ENCODE measurements at regions not wholly inside any gene's neighbourhood (a gene's known extent, or its start where the extent isn't known, plus 50 kb on each side); places are given as distances from the start of the nearest gene placed in this dataset.
"Not testable (repeated sequence)": the region's sequence is repeated elsewhere in the genome, so short reads cannot be mapped to it uniquely, and the experiment has no call there.

- DNase-seq: no peak
Observed at GRCh38 chr4:34250562-34250961, 1993.8 kb downstream of the ARAP2 start.

DNA sequence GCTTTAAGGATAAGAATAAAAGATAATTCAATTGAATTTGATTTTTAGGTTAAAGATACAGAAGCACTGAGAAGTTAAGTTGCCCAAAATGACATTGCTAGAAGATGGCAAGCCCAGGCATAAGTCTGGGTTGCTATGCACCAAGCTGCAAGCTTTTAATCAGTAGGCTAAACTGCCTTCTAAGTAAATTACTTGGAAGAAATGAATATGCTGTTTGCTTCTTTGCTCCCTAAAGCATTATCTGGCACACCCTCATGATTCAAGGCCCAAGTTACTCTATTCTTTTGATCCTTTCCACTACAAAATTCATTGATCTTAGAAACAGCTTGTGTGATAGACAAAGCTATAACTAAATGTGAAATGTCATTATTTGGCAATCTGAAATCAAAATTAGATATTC is 1991.1 kb downstream of the ARAP2 start:
- DNase-seq: no peak

DNA sequence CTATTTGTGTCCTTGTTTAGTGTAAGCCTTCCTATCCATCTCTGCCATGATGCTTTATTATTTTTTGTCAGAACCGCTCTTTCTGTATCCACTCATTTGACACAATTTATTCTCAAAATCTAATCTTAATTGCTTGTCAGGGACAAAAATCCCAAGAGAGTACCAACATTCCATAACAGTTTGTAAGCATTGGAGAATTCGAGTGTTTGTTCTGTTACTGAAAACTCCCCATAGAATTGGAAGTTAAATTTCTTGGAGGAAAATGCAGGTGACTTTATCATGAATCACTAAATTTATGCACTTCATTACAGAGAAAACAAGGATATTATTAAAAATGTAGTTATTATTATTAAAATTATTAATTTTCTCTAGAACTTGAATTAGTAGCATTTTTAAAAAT is 1986.1 kb downstream of the ARAP2 start:
- no peak for DNase-seq

DNA sequence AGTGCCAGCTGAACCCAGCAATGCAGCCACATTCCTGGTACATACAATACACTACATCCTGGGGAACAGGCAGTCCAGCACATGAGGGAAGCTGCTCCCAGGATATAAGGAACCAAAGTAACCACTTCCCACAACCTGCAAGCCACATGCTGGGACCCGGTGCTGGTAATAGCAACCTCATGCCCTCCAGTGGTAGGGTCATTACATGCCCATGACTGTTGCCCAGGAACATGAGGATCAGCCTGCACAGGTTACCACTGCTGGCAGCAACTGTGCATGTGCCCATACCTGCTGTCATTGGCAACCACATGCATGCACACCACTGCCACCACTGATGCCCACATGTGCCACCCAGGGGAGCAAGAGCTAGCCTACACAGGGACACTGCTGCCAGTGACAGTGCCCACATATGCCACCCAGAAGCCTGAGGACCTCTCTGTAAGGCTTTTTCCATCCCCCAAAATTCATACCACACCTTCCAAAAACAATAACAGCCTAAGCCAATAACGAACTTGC is 1982.5 kb downstream of the ARAP2 start:
- no peak for DNase-seq

GRCh38 chr4:34269613-34270012 is 1974.7 kb downstream of the ARAP2 start:
- no peak for DNase-seq

- DNase-seq: no peak
Observed at GRCh38 chr4:34271479-34272355, 1972.6 kb downstream of the ARAP2 start.

GRCh38 chr4:34279011-34279410 is 1965.3 kb downstream of the ARAP2 start:
- no peak for DNase-seq

DNA sequence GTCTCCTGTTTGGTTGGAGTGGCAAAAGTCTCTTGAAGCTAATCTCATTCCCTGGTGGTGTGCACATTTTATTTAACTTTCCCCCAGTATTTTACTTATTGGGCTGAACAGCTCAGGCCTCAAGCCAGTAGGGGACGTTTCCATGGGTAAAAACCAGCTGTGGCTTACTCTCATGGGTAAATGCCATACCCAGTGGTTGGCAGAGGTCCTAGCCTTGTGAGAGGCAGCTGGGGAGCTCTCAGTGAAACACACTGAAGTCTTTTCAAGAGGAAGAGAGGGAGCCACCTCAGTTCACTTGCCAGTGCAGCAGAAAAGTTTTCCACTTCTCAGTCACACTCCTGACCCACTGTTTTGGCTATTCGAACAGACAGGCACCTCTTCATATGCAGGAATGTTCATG is 1964.2 kb downstream of the ARAP2 start:
- DNase-seq: no peak

- no peak for DNase-seq
Observed at GRCh38 chr4:34281826-34282225, 1962.5 kb downstream of the ARAP2 start.

GRCh38 chr4:34289489-34289888 is 1954.8 kb downstream of the ARAP2 start:
- no peak for DNase-seq

- DNase-seq: no peak
Observed at GRCh38 chr4:34289962-34290361, 1954.4 kb downstream of the ARAP2 start.

DNA sequence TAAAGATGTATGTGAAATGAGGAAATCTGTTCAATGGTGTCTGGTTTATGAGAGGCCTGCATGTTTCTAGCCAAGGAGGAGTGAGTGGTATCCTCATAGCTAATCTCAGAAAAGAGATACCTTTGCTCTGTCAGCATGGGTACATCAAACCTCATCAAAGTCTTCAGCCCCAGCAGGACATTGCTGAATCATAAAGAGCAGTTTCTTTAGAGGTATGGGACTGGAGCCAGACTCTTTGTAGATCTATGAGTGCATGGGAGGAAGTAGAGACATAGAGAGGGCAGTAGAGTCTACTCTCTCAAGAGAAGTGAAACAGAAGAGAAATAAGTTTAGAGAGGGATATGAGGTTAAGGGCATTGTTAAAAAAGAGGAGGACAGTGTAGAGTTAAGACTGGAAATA is 1950.9 kb downstream of the ARAP2 start:
- DNase-seq: no peak

DNA sequence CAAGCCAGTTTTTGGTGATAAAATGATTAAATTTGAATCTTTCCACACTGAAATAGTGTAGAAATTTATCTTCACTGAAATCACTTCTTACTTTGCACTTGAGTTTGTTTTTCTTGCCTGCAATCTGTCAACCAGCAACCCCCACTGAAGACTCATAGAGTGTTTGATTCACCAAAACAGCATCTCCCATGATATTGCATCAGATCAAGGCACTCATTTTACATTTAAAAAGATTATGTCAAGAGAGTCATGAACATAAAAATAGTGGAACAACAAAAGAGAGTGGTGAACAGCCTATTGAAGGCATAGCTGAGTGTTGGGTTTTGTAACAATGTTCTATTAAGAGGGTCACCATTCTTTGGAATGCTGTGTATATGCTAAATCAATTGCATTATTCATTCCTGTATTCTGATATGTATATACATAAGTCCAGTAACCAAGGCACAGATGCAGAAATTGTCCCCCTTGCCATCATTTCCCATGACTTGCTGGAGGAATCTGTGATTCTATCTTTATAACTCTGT is 1934.9 kb downstream of the ARAP2 start:
- DNase-seq: no peak

DNA sequence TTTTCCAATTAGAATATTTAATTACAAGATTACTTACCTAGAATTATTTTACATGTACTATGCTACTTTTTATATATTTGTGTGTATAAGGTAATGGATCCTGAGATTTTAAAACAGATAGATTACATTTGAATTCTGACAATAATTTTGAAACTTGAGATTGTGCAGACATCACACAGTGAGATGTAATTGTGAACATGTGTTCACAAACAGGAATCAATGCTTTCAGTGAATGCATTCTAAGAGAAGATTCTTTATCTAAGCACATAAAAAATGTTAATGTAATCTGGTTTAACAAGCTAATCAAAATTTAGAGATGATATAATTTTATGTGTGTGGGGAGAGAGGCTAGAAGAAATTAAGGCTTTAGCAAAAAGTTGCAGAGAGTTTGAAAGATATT is 1925.5 kb downstream of the ARAP2 start:
- no peak for DNase-seq

DNA sequence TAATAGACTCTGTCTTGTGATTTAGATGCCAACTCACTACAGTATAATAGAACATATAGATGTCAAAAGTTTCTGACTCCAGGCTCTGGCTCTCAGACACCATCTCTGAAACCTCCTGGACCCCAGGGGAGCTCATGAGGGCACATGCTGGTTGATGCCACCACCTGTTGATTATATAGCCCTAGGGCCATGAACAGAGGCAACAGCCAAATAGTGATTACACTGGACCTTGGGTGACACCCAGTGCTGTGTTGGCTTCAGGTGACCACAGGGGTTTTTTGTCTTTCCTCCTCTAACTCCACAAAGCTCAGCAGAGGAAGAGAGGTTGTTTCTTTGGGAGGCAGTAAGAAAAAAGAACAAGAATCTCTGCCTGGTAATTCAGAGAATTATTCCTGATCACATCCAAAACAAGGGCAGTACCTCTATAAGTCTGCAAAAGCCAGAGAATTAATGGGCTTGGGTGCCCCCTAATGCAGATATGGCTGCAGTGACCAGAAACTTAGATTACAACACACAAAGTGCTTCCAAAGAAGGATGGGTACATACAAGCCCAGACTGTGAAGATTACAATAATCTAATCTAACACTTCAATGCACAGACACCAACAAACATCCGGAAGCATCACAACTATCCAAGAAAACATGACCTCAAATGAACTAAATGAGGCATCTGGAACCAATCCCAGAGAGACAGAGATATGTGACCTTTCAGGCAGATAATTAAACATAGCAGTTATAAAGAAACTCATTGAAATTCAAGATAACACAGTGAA is 1920.6 kb downstream of the ARAP2 start:
- no peak for DNase-seq

- no peak for DNase-seq
Observed at GRCh38 chr4:34328939-34329338, 1915.4 kb downstream of the ARAP2 start.

- not testable (repeated sequence) for DNase-seq
Observed at GRCh38 chr4:34335156-34335555, 1909.2 kb downstream of the ARAP2 start.

DNA sequence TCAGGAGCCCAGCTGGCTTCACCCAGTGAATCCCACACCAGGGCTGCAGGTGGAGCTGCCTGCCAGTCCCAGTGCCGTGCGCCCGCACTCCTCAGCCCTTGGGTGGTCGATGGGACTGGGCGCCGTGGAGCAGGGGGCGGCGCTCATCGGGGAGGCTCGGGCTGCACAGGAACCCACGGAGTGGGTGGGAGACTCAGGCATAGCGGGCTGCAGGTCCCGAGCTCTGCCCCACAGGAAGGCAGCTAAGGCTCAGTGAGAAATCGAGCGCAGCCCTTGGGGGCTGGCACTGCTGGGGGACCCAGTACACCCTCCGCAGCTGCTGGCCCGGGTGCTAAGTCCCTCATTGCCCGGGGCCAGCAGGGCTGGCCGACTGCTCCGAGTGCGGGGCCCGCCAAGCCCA is 1908.8 kb downstream of the ARAP2 start:
- DNase-seq: not testable (repeated sequence)

DNA sequence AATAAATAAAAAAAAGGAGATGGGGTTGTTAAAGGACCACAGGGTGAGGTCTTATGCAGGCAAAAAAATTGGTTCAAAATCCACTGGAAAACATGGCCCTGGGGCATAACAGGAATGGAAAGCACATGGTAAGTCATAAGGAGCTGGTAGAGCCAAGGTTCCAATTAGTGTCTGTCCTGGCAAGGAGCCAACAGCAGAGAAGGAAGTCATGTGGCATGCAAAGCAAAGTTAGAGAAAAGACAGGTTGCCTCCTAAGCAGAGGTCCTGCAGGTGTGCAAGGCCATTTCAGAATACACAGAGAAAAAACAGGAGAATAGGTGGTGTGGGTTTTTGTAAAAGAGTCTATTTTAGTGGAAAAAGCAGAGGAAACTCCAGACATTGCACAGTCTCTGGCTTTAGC is 1881.7 kb downstream of the ARAP2 start:
- no peak for DNase-seq

DNA sequence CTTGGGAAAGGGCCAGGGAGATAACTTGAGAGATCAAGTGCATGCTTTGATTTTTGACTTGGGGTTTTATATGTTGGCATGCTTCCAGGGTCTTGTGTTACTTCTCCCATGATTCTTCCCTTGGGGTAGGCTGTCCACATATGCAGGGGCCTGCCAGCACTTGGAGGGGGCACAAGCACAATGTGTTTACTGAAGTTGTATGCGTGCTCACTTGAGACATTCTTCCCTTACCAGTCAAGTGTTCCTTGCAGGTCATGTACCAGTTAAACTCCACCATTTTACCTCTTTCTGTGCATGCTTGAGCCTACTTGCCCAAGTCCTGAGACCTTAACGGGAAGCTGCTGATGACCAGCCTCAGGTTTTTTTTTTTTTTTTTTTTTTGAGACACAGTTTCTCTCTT is 1880.5 kb downstream of the ARAP2 start:
- DNase-seq: no peak

GRCh38 chr4:34365946-34366345 is 1878.4 kb downstream of the ARAP2 start:
- DNase-seq: no peak

DNA sequence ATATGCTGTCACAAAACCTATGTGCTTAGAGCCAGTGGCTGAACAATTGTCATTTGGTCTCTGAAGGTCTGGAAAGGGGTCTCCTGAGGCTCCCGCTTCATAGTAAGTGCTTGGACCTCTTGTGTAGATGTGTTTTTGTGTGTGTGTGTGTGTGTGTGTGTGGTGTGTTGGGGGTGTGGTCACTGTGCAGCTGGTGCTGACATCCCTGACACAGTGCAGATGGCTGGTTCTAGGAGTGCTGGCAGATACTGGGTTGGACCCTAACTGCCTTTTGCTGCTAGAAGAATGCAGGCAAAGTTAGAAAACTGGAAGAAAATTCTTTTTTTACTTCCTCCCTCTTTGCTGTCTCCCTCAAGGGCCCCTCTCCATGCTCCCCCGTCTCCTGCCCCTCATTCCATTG is 1872.6 kb downstream of the ARAP2 start:
- DNase-seq: no peak

GRCh38 chr4:34372815-34373214 is 1871.5 kb downstream of the ARAP2 start:
- no peak for DNase-seq

Data from right kidney (tissue), 1 donor.